Thoracic aorta (tissue), 2 donors: ENCODE measurements at regions not wholly inside any gene's neighbourhood (a gene's known extent, or its start where the extent isn't known, plus 50 kb on each side); places are given as distances from the start of the nearest gene placed in this dataset.
"Not testable (repeated sequence)": the region's sequence is repeated elsewhere in the genome, so short reads cannot be mapped to it uniquely, and the experiment has no call there.

Experiments used
- ATAC-seq: fragments of 150-250 bp; one replicate; pipeline ENCODE4 v1.8.0; 2017; ENCODE audit warnings: low read depth; ENCODE audit not compliant: insufficient number of reproducible peaks, low FRiP score
- DNase-seq: peaks from one replicate; pipeline ENCODE4 v3.0.0-alpha.2; 2020; ENCODE audit warnings: low spot score
- H3K27ac ChIP-seq, 2 donors: fragments of 200-600 bp; sonication (generic); 1 replicate in 1 of 2; 2 replicates in 1 of 2; pipeline ENCODE4 v1.5.1; 2016; ENCODE audit warnings: mild to moderate bottlenecking in 2 of 2, moderate library complexity in 2 of 2
- H3K27me3 ChIP-seq: fragments of 200-600 bp; sonication (generic); replicated peaks from 2 replicates; pipeline ENCODE4 v1.6.0; 2016; ENCODE audit warnings: mild to moderate bottlenecking; ENCODE audit not compliant: insufficient read depth
- H3K36me3 ChIP-seq: fragments of 200-600 bp; sonication (generic); one replicate; pipeline ENCODE4 v1.5.1; 2016
- H3K4me1 ChIP-seq, 2 donors: fragments of 200-600 bp; sonication (generic); 1 replicate in 1 of 2; 2 replicates in 1 of 2; pipeline versions ENCODE4 v1.5.1 to v1.6.0; 2016; ENCODE audit warnings: low read depth in 2 of 2, mild to moderate bottlenecking in 1 of 2; ENCODE audit not compliant: control insufficient read depth in 1 of 2
- H3K4me3 ChIP-seq: fragments of 200-600 bp; sonication (generic); 2 replicates; pipeline ENCODE4 v1.5.1; 2016; ENCODE audit warnings: mild to moderate bottlenecking
- H3K9me3 ChIP-seq: fragments of 200-600 bp; sonication (generic); 2 replicates; pipeline ENCODE4 v1.5.1; 2016
- TF ChIP-seq, protein P1 (sequence below): fragments of 200-600 bp; sonication (generic); IDR thresholded peaks from one replicate; pipeline ENCODE4 v1.5.1; 2019; ENCODE audit warnings: antibody characterized with exemption

GRCh38 chr2:13255485-13255884 is 538.7 kb downstream of the TRIB2 start:
- Histone ChIP-seq H3K27ac (no peak overlapping the region), H3K27me3 (no peaks in the 10 kb centered on the region), H3K4me1 (no peaks in the 10 kb centered on the region), H3K36me3 (no peaks in the 10 kb centered on the region), H3K9me3 (no peaks in the 10 kb centered on the region), H3K4me3 (no peak overlapping the region)
- ATAC-seq: no peak
- DNase-seq: no peak
- TF ChIP-seq, protein P1, sequence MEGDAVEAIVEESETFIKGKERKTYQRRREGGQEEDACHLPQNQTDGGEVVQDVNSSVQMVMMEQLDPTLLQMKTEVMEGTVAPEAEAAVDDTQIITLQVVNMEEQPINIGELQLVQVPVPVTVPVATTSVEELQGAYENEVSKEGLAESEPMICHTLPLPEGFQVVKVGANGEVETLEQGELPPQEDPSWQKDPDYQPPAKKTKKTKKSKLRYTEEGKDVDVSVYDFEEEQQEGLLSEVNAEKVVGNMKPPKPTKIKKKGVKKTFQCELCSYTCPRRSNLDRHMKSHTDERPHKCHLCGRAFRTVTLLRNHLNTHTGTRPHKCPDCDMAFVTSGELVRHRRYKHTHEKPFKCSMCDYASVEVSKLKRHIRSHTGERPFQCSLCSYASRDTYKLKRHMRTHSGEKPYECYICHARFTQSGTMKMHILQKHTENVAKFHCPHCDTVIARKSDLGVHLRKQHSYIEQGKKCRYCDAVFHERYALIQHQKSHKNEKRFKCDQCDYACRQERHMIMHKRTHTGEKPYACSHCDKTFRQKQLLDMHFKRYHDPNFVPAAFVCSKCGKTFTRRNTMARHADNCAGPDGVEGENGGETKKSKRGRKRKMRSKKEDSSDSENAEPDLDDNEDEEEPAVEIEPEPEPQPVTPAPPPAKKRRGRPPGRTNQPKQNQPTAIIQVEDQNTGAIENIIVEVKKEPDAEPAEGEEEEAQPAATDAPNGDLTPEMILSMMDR: no peak

- DNase-seq (no peak), ATAC-seq (no peak)
- H3K27me3 ChIP-seq: no peaks in the 10 kb centered on the region
- H3K4me3 ChIP-seq: no peak overlapping the region
- no peaks in the 10 kb centered on the region for H3K9me3 ChIP-seq
- no peaks in the 10 kb centered on the region for H3K36me3 ChIP-seq
- TF ChIP-seq, protein P1: no peak
- H3K27ac ChIP-seq: no peak overlapping the region
- H3K4me1 ChIP-seq: no peaks in the 10 kb centered on the region
These were observed 543.7 kb downstream of the TRIB2 start for GRCh38 chr2:13260402-13260801.

GRCh38 chr2:13266166-13266565 is 549.4 kb downstream of the TRIB2 start:
- TF ChIP-seq, protein P1: no peak
- Histone ChIP-seq H3K36me3 (no peaks in the 10 kb centered on the region), H3K4me1 (no peaks in the 10 kb centered on the region), H3K27me3 (no peaks in the 10 kb centered on the region), H3K27ac (no peak overlapping the region), H3K9me3 (no peaks in the 10 kb centered on the region), H3K4me3 (no peak overlapping the region)
- DNase-seq (no peak), ATAC-seq (no peak)

GRCh38 chr2:13284688-13285087 is 568.0 kb downstream of the TRIB2 start:
- no peak overlapping the region for H3K4me3 ChIP-seq
- H3K36me3 ChIP-seq: no peaks in the 10 kb centered on the region
- no peak for ATAC-seq
- no peaks in the 10 kb centered on the region for H3K9me3 ChIP-seq
- no peak for DNase-seq
- TF ChIP-seq, protein P1: no peak
- H3K27ac ChIP-seq: no peak overlapping the region
- no peaks in the 10 kb centered on the region for H3K27me3 ChIP-seq
- no peaks in the 10 kb centered on the region for H3K4me1 ChIP-seq

GRCh38 chr2:13289310-13289709 is 572.6 kb downstream of the TRIB2 start:
- no peaks in the 10 kb centered on the region for H3K27me3 ChIP-seq
- no peak overlapping the region for H3K4me3 ChIP-seq
- ATAC-seq (no peak), DNase-seq (no peak)
- H3K9me3 ChIP-seq: no peaks in the 10 kb centered on the region
- no peaks in the 10 kb centered on the region for H3K36me3 ChIP-seq
- TF ChIP-seq, protein P1: no peak
- no peaks in the 10 kb centered on the region for H3K4me1 ChIP-seq
- no peak overlapping the region for H3K27ac ChIP-seq

- H3K36me3 ChIP-seq, H3K9me3 ChIP-seq, DNase-seq, H3K4me3 ChIP-seq, ATAC-seq, H3K27ac ChIP-seq, H3K27me3 ChIP-seq, H3K4me1 ChIP-seq: not testable (repeated sequence)
These were observed 591.7 kb downstream of the TRIB2 start for GRCh38 chr2:13308478-13308805.
